ENCODE measurements at regions not wholly inside any gene's neighbourhood (a gene's known extent, or its start where the extent isn't known, plus 50 kb on each side); places are given as distances from the start of the nearest gene placed in this dataset.

GRCh38 chr5:60350794-60351193 is 349.2 kb downstream of the DEPDC1B start:
- no peak overlapping the region for H4K8ac ChIP-seq (replicated peaks; ENCODE audit: insufficient read length, low read depth, low read length)
- no peak overlapping the region for H4K5ac ChIP-seq (ENCODE audit: insufficient read length, low read depth, low read length)
- no peak overlapping the region for H3K4me2 ChIP-seq (ENCODE audit: insufficient read depth, insufficient read length, low read length)
- no peak overlapping the region for H2BK5ac ChIP-seq (ENCODE audit: insufficient read length, low read length)
- Mint-ChIP-seq H3K27ac (no peak overlapping the region), H3K4me3 (no peak overlapping the region), H3K9me3 (no peaks in the 10 kb centered on the region), H3K4me1 (no peaks in the 10 kb centered on the region; a peak in 1 of 4 replicates), H3K36me3 (ENCODE audit: insufficient read depth in 1 of 3, low read depth in 3 of 3) (no peaks in the 10 kb centered on the region), H3K27me3 (ENCODE audit: low read depth) (no peaks in the 10 kb centered on the region)
- H3K9me3 ChIP-seq (ENCODE audit: control insufficient read depth, low read depth, low read length), result no peaks in the 10 kb centered on the region
- no peaks in the 10 kb centered on the region; the same call in 1 of the 2 replicates for H3K79me2 ChIP-seq (ENCODE audit: insufficient read depth, low read length)
- H3T11ph ChIP-seq (ENCODE audit: low read length), result no peak overlapping the region
- H4K91ac ChIP-seq (ENCODE audit: insufficient read length, low read depth, low read length), result no peak overlapping the region
- H3K27me3 ChIP-seq (ENCODE audit: insufficient read depth, low read length), result no peaks in the 10 kb centered on the region
- no peak overlapping the region for H2AK5ac ChIP-seq (ENCODE audit: insufficient read length, low read length)
- H2BK12ac ChIP-seq (ENCODE audit: insufficient read length, low read depth, low read length), result no peak overlapping the region
- no peaks in the 10 kb centered on the region for H3K79me1 ChIP-seq (ENCODE audit: insufficient read depth, low read depth, low read length, poor library complexity, severe bottlenecking)
- no peak overlapping the region for H2BK120ac ChIP-seq (ENCODE audit: low read depth, low read length, poor library complexity, severe bottlenecking)
- no peak overlapping the region for H3K56ac ChIP-seq (ENCODE audit: insufficient read length, low read depth, low read length)
- H3K9ac ChIP-seq (ENCODE audit: extremely low read depth, insufficient read length, low read length), result no peak overlapping the region
- WGBS (ENCODE audit: extremely low coverage, insufficient read length, low lambda C conversion rate), result no CpG with 5 or more reads among the region's 3 CpGs
- H2BK20ac ChIP-seq (ENCODE audit: low read depth, low read length, poor library complexity, severe bottlenecking), result no peak overlapping the region
- no peak overlapping the region for H3K14ac ChIP-seq (ENCODE audit: insufficient read depth, low read length)
- no peak overlapping the region for H3K4ac ChIP-seq (ENCODE audit: low read depth, low read length)
- H3K23me2 ChIP-seq (ENCODE audit: insufficient read length, low read depth, low read length, poor library complexity, severe bottlenecking), result no peaks in the 10 kb centered on the region
- H2BK15ac ChIP-seq (ENCODE audit: low read depth, low read length), result no peak overlapping the region
- TF ChIP-seq, protein P1, sequence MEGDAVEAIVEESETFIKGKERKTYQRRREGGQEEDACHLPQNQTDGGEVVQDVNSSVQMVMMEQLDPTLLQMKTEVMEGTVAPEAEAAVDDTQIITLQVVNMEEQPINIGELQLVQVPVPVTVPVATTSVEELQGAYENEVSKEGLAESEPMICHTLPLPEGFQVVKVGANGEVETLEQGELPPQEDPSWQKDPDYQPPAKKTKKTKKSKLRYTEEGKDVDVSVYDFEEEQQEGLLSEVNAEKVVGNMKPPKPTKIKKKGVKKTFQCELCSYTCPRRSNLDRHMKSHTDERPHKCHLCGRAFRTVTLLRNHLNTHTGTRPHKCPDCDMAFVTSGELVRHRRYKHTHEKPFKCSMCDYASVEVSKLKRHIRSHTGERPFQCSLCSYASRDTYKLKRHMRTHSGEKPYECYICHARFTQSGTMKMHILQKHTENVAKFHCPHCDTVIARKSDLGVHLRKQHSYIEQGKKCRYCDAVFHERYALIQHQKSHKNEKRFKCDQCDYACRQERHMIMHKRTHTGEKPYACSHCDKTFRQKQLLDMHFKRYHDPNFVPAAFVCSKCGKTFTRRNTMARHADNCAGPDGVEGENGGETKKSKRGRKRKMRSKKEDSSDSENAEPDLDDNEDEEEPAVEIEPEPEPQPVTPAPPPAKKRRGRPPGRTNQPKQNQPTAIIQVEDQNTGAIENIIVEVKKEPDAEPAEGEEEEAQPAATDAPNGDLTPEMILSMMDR (conservative IDR thresholded peaks at IDR 0.05), result no peak
- no peaks in the 10 kb centered on the region for H3K4me1 ChIP-seq (ENCODE audit: insufficient read depth, low read length)
- H3K27ac ChIP-seq (ENCODE audit: insufficient read length, low read depth, low read length), result no peak overlapping the region
- no peak for DNase-seq
- no peak overlapping the region for H3K23ac ChIP-seq (ENCODE audit: insufficient read length, low read depth, low read length)
- H3K18ac ChIP-seq (ENCODE audit: insufficient read length, low read depth, low read length), result no peak overlapping the region
- no peaks in the 10 kb centered on the region for H4K20me1 ChIP-seq (ENCODE audit: control insufficient read depth, insufficient read depth, insufficient read length)
- no peak overlapping the region for H2AFZ ChIP-seq (ENCODE audit: low read length)

All from H9 (cell line).